AML-193 (cell line): ENCODE measurements at regions not wholly inside any gene's neighbourhood (a gene's known extent, or its start where the extent isn't known, plus 50 kb on each side); places are given as distances from the start of the nearest gene placed in this dataset.

Source experiments
- DNase-seq, 2 experiments: peaks; one replicate each; lab custom pipeline; 2025; lab: John Stamatoyannopoulos, UW

- no peak for DNase-seq
Observed at GRCh38 chr2:184540246-184540789, 58.0 kb upstream of the ZNF804A start.

- no peak for DNase-seq
Observed at GRCh38 chr2:184541591-184541990, 56.7 kb upstream of the ZNF804A start.

DNA sequence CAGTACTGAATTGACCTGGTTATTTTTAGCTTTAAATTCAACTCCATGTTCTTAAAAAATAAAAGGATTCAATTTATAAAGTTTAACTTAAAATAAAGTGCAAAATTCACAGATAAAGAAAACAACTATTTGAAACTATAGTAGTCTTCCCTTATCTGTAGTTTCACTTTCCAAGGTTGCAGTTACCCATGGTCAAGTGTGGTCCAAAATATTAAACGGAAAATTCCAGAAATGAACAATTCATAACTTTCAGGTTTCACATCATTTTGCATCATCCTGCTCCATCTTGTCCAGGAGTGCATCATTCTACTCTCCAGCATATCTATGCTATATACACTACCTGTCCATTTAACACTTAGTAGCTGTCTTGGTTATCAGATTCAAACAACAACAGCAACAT is 54.5 kb upstream of the ZNF804A start:
- no peak for DNase-seq
